ENCODE measurements at regions not wholly inside any gene's neighbourhood (a gene's known extent, or its start where the extent isn't known, plus 50 kb on each side); places are given as distances from the start of the nearest gene placed in this dataset.
"Not testable (repeated sequence)": the region's sequence is repeated elsewhere in the genome, so short reads cannot be mapped to it uniquely, and the experiment has no call there.

DNA sequence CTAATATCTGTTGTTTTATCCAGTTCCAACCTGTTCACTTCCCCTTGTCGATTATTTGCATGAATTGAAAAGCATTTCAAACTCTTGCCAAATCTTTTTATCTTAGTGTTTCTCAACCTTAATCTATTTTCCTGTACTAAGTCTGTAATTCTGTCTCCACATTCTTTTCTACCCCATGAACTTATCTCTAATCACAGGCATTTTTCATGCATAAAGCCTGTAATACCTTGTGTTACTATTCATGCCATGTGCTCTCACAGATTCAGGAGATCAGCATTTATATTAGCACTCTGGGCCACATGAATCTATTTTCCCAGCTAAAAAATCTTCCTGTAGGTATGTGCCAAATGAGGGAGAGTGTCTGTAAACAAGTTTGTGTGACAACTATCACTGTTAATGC lies 1360.9 kb downstream of the STIM2 start:
- no peak for DNase-seq (ENCODE audit: low spot score)

DNA sequence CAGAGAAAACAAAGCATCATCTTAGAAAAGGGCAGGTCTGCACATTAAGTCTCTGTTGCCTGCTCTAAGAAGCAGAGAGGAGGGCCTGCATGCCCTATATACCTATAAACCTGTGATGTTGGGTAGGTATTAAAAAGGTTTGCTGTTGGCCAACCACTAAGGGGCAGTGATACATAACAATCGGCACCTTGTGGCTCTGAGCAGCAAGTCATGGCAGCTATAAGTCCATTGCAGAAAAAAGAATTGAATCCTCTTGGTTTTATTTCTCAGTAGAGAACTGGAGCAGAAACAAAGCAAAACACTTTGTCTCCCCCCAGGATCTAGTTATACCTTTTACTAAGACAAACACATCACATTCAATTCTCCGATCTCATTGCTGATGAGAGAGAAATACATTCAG lies 1364.4 kb downstream of the STIM2 start:
- DNase-seq (ENCODE audit: low spot score) = peak; percentile 76

DNA sequence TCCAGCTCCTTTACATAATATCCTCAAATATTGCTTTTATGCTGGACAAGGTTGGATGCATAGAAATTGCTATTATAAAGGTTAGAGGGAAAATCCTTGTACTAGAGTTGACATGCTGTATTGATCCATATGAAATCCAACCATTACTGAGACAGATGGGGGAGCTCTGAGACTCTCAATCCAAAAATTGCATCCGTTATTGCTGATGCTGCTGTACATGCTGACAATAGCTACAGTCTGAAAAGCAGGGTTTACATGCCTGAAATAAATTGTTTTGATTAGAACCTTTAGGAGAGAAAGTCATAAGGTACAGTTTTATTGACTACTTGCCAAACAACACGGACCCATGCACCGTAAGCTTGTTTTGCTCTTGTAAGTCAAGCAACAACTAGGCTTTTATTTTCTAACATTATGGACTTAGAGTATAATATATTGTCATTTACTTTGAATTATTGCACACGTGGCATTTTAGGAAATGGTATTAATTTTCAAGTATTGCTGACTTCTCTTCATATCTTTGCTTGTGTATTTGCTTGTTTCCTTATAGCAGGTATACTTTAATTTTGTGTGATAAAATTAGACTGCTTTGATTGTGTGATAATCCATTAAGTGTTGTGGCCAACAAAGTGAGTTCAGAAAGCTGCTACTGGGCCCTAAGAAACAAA lies 1365.2 kb downstream of the STIM2 start:
- DNase-seq (ENCODE audit: low spot score) = peak; percentile 78

DNA sequence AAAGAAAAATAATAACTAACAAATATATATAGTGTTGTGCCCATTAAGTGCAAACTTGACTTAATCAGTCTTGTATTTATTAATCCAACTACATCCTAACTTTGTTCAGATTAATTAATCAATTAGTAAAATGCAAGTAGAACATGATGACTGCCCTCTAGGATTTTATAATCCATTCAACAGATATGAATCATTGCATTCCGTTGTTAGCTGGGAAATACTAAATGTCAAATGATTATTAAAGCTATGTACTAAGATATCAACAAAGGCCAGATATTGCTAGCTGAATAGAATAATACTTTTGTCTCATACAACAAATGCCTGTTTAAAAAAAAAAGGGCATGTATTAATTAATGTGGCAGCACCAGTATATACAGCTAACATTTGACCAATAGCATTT lies 1366.3 kb downstream of the STIM2 start:
- DNase-seq (ENCODE audit: low spot score) = no peak

DNA sequence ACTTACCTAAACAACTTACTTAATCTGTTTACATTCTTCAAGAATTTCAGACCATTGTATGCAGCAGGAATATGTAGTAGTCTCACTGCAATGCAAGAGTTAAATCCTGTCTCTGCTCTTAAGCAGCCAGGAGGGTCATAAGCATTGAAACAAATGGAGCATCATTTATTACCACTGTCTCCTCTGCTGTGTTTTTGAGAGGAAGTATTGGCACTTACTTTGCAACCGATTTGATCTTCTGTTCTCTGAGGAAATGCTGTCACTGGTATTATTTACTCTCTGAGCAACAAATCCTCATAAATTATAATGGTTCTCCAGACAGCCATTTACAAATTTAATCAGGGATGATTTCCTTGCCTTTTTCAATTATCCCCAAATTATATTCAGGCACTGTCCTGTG lies 1367.1 kb downstream of the STIM2 start:
- DNase-seq (ENCODE audit: low spot score) = no peak

DNA sequence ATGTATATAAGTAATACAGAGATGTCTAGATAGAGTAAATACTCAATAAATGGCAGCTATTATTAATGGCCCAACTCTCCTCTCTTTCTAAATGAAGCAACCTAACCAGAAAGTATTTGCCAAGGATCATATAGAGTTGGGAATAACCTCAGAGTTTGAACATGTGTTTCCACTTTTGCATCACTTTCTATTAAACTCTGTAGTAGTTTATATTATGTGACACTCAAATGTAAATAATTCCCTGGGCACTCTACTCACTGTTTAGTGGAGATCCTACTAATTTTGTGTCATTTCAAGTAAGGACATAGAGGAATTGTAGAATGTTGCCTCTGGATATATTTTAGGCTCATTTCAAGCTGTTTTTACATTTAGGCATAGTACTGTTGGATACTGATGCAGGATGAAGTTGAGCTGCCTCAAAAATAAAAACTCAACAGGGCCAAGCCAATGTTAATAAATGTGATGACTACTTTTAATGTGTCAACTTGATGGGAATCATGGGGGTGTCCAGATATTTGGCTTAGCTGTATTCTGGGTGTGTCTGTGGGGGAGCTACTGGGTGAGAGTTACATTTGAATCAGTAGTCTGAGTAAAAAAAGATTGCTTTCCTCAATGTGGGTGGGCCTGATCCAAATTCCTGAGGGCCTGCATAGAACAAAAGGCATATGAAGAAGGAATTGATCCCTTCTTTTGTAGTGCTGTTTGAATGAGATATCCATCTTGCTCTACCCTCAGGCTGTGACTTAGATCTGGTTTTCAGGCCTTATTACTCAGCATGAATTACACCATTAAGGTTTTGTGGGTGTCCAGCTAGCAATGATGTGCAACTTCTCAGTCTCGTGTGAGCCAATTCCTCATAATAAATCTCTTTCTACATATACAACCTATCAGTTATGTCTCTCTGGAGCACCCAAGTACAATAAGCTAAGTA lies 1368.2 kb downstream of the STIM2 start:
- no peak for DNase-seq (ENCODE audit: low spot score)

DNA sequence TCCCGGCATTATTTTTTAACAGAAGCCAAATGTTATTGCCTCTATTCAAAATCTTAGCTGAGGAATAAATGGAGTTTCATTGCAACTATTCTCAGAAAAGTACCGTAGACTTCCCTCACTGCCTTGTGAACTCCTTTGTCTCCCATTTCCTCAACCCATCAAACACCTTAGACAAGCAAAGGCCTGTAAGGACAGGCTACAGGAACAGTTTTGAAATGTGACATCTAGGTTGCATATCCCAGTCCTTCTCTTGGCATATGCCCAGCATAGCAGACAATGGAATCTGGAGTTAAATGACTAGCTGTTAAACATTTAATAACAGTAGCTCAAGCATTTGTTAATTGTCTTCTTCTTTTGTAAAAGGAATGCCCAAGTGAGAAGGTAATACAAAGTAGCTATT lies 1371.7 kb downstream of the STIM2 start:
- no peak for DNase-seq (ENCODE audit: low spot score)

DNA sequence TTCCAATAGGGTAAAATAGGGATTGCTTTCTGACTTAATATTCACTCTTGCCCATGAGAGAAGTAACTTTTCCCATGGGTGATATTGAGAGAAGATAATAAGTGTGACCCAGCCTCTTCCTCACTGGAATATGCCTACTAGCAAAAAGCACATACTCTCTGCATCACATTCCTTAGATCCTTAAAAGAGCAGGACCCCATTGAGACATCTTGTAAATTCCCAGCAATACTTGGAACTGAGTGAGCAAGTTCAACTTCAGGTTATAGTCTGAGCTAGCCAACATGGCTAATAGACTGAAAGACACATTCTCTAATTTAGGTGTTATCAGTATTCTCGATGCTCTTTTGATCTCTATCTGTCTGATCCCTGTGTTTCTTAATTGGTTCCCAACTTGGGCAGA lies 1372.3 kb downstream of the STIM2 start:
- DNase-seq (ENCODE audit: low spot score) = no peak

DNA sequence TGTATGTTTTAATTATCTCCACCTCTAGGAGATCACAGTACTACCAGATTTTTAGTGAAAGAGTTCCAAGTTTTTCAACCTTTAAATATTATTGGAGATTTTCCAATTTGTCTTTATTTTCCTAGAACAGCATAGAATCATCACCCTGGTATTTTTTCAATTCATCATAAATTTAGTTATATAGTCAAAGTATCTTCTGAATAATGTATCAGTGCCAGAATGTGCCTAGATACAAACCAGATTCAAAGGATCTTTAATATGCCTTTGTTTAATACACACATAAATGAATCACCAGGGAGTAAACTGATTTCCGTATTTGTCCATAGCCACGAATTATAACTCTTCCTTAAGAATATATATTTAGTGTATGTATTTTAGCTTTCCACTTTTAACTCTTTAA lies 1373.1 kb downstream of the STIM2 start:
- DNase-seq (ENCODE audit: low spot score) = no peak

DNA sequence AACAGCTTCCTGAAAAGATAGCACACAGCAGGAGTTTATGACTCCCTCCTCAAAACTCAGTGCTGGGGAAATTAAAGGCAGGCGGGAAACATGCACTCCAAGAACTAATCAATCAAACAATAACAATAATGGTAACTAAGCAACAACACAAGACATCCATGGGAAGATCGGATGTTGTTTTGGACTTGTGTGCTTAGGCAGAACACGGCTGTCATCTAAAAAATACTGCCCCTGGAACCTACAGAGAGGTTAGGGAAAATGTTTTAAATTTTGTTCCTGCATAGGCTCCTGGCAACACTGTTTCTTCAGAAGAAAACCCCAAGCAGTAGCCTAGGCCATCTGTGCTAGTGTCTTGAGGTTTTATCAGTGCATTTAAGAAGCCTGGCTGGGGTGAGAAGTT lies 1378.2 kb downstream of the STIM2 start:
- DNase-seq (ENCODE audit: low spot score) = no peak

DNA sequence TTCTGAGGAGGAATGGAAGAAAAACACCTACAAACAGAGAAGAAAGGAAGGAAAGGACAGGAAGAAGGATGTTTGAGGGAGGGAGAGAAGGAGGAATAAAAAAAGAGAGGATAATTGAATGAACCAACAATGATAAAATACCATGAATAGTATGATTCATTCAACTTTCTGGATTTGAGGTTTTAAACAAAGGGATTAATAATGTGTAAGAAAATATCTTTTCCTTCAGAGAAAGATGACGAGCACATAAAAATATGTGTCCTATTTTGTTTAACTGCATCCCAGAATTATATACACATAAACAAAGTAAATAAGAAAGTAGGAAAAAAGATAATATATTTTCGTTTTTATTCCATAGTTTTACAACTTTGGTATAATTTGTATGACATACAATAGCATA lies 1380.4 kb downstream of the STIM2 start:
- DNase-seq (ENCODE audit: low spot score) = no peak

DNA sequence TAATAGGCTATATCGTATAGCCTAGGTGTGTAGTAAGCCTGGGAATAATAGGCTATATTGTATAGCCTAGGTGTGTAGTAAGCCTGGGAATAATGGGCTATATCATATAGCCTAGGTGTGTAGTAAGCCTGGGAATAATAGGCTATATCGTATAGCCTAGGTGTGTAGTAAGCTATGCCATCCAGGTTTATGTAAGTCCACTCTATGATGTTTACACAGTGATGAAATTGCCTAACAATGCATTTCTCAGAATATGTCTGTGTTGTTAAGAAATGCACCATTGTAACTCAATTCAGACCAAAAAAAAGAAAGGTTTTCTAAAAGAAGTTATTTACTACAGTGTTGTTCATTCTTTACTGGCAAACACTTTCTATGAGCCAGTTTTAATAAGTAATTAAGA lies 1387.2 kb downstream of the STIM2 start:
- DNase-seq (ENCODE audit: low spot score) = no peak

DNA sequence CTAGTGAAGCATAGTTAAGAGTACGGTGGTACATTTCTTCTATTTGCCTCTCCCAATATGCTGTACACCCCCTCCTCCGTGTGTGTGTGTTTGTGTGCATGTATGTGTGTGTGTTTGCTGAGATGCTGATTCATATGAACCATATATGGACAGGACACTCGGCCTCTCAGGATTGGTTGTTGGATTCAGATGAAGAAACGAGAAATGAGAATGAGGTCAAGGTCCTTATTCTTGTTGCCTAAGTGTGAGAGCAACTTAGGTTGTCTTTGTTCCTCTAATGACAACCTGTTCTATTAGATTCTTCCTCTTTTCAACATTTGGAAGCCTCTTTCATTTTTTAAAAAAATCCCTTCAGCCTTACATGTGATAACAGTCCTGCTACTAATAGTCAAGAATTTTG lies 1387.6 kb downstream of the STIM2 start:
- no peak for DNase-seq (ENCODE audit: low spot score)

DNA sequence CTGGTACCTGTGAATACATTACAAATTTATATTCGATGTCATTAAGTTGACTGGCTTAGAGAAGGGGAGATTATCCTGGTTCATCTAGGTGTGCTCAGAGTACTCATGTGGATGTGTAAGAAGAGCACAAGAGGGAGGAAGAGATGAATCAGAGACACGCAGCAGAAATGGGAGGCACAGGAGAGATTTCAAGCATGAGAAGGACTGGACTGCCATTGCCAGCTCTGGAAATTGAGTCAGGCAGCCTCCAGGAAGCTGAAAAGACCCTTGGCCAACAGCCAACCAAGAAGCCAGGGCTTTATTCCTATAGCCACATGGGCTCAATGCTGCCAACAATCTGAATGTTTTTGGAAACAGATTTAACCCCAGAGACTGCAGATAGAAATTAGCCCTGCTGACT lies 1390.0 kb downstream of the STIM2 start:
- DNase-seq (ENCODE audit: low spot score) = no peak

DNA sequence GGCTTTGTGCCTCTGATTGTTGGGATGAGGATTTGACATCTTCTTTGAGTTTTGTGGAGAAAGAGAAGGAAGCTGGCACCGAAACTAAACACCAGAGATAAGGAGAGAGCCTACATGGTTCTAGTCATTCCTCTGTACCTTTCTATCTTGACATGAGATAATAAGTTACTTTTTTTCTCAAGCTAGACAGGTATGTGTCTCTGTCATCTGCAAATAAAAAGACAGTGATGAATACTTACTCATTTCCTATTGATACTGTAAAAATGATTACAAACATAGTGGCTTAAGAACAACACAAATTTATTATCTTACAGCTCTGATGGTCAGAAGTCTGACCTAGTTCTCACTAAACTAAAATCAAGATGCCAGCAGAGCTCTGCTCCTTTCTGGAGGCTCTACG lies 1391.2 kb downstream of the STIM2 start:
- no peak for DNase-seq (ENCODE audit: low spot score)

DNA sequence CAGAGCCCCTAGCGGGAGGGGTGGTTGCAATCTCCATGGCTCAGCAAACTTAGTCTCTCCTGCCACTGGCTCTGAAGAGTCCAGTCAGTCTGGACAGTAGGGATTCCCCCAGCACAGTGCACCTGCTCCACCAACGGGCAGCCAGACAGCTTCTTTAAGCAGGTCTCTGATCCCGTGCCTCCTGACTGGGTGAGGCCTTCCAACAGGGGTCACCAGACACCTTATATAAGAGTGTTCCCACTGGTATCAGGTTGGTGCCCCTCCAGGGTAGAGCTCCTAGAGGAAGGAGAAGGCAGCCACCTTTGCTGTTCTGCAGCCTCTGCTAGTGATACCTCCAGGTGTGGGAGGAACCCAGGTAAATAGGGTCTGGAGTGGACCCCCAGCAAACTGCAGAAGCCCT lies 1393.4 kb downstream of the STIM2 start:
- no peak for DNase-seq (ENCODE audit: low spot score)

DNA sequence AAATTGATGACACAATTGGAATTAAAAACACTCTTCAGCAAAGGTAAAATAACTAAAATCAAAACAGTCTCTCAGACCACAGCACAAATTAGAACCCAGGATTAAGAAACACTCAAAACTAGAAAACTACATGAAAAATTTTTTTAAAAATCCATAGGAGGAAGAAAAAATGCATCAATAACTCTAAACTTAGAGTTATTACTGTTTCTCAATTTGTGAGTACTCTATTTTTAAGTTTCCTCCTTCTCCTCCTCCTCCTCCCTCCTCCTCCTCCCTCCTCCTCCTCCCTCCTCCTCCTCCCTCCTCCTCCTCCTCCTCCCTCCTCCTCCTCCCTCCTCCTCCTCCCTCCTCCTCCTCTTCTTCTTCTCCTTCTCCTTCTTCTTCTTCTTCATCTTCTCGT lies 1395.7 kb downstream of the STIM2 start:
- DNase-seq (ENCODE audit: low spot score) = no peak

DNA sequence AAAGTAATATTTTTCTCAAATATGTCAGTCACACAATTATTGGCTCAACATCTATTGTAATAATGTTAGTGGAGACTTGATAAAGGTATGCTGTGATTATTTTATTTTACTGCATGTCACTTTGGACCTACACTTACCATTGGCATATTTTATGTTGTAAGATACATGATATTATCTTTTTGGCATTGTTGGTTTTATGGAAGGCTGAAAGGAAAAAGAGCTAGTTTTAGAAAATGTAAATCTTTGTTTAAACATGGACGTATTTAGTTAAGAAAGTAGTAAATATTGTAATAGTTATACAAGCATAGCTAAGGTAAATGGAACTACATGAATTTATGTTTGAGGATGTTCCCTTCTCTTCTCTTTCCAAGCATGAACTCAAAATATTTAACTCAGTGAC lies 1399.3 kb downstream of the STIM2 start:
- DNase-seq (ENCODE audit: low spot score) = no peak

DNA sequence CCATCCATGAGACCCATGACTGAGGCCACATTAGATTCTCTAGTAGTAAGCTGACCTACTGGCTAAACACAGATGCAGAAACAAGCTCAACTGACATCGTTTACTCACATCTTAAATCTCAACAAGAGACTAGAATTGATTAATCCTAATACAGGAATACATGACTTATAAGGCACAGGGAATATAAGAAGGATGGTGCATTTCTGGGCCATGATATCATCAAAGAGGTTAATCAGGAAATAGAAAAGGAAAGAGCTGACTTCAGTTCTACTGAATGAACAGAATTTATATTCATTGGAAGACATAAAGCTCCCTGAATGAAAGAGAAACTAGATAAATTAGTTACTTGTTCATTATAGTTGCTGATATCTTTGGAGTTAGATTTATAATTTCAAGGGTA lies 1406.5 kb downstream of the STIM2 start:
- DNase-seq (ENCODE audit: low spot score) = no peak

DNA sequence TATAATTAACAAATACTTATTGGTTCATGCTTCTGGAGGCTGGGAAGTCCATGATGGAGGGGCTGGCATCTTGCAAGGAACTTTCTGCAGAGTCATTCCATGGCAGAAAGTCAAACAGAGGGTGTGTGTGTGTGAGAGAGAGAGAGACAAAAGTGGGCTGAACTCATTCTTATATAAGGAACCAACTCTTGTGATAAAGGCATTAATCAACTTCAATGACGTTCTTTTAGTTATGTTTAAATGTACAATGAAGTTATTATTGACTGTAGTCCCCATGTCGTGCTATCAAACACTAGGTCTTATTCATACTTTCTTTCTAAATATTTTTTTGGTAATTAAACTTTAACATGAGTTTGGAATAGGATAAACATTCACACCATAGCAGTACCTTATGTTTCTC lies 1408.8 kb downstream of the STIM2 start:
- DNase-seq (ENCODE audit: low spot score) = no peak

DNA sequence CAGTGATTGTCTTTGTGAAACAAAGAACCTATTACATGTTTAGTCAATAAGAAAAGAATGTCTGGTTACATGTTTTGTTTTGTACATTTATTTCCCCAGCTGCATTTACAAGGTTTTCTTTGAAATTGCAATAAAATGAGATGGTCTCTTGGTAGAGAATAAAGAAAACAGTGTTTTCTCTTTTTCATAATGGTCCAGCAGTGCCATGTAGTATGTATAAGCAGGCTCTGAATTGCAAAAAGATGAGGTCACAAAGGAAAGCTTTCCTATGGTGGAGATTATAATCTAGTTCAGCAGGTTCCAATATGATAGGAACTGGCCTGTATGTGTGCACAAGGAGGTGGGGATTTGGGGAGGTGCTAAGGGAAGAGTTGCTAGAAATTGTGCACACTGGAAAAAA lies 1417.3 kb downstream of the STIM2 start:
- DNase-seq (ENCODE audit: low spot score) = peak; percentile 59

DNA sequence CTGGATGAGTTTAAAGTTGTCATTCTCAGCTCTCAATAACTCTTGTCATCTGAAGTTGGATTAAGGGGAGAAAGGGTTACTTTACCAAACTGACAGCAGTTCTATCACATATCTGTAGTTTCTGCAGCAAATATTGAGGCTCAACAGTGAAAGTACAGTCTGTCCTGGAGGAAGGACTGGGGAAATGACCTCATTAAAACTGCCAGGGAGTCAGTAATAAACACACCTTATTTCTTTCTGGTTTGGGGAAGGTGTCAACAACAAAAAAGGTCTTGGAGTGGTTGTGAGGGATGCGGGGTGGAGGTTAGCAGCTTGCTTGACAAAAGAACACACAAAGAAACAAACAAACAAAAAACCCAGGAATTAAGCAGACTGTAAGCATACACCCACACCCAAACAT lies 1418.0 kb downstream of the STIM2 start:
- DNase-seq (ENCODE audit: low spot score) = no peak

DNA sequence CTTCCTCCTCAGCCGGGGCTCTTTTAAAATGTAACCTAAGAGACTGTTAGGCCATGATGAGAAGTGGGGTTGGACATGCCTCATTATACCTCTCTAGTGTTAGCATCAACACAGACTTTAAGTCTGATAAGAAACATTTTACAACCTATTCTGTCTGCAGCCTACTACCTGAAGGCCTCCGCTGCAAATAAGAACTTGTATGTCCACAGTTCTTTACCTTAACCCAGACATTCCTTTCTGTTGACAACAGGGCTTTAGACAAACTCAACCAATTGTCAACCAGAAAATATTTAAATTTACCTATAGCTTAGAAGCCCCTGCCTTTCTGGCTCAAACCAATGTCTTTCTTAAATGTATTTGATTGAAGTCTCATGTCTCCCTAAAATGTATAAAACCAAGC lies 1418.6 kb downstream of the STIM2 start:
- DNase-seq (ENCODE audit: low spot score) = no peak

DNA sequence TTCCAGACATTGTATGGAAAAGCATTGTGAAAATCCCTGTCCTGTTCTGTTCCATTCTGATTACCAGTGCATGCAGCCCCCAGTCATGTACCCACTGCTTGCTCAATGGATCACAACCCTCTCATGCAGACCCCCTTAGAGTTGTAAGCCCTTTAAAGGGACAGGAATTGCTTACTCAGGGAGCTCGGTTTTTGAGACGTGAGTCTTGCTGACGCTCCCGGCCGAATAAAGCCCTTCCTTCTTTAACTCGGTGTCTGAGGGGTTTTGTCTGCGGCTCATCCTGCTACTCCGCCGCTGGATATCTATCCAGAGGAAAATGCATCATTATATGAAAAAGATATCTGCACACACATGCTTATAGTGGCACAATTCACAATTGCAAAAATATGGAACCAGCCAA lies 1425.6 kb downstream of the STIM2 start:
- not testable (repeated sequence) for DNase-seq (ENCODE audit: low spot score)

Data from Ammon's horn (tissue), 1 donor.